HepG2 (cell line): ENCODE measurements at regions not wholly inside any gene's neighbourhood (a gene's known extent, or its start where the extent isn't known, plus 50 kb on each side); places are given as distances from the start of the nearest gene placed in this dataset.

Experiments used
- AGO2 ChIP-seq: fragments of 200-400 bp; formaldehyde crosslinking; optimal IDR thresholded peaks from 2 replicates; pipeline ENCODE3; 2017; ENCODE audit warnings: mild to moderate bottlenecking, low read depth, low read length, moderate library complexity
- ATRX ChIP-seq: sonication (generic); formaldehyde crosslinking; IDR thresholded peaks from 2 replicates; pipeline ENCODE4 v1.4.0; 2020; ENCODE audit warnings: missing genetic modification reagents, borderline replicate concordance
- CENPX ChIP-seq: sonication (generic); formaldehyde crosslinking; IDR thresholded peaks from 2 replicates; pipeline ENCODE4 v1.9.0; 2021; ENCODE audit warnings: mild to moderate bottlenecking, missing genetic modification reagents, moderate library complexity
- FLYWCH1 ChIP-seq: sonication (generic); formaldehyde crosslinking; IDR thresholded peaks from 2 replicates; pipeline ENCODE4 v1.8.1; 2023; ENCODE audit warnings: mild to moderate bottlenecking, missing genetic modification reagents
- HNF4G ChIP-seq, 2 experiments: sonication (generic) in 1 of 2; formaldehyde crosslinking in 1 of 2; IDR thresholded peaks; 2 replicates each; pipeline versions ENCODE4 v1.4.0 to v1.6.1; 2011 to 2020; ENCODE audit warnings: borderline replicate concordance in 2 of 2, low read depth in 2 of 2, mild to moderate bottlenecking in 2 of 2, low read length in 1 of 2, missing genetic modification reagents in 1 of 2, moderate library complexity in 1 of 2
- JDP2 ChIP-seq: sonication (generic); formaldehyde crosslinking; IDR thresholded peaks from 2 replicates; pipeline ENCODE4 v1.8.1; 2022; ENCODE audit warnings: missing genetic modification reagents, borderline replicate concordance
- KLF13 ChIP-seq: sonication (generic); formaldehyde crosslinking; IDR thresholded peaks from 2 replicates; pipeline ENCODE4 v1.4.0; 2020; ENCODE audit warnings: mild to moderate bottlenecking, missing genetic modification reagents
- PCBP1 ChIP-seq: fragments of 200-400 bp; formaldehyde crosslinking; IDR thresholded peaks from 2 replicates; pipeline ENCODE4 v1.6.1; 2017; ENCODE audit warnings: mild to moderate bottlenecking, low read depth, low read length, borderline replicate concordance
- PHF8 ChIP-seq: sonication (generic); formaldehyde crosslinking; IDR thresholded peaks from 2 replicates; pipeline ENCODE4 v1.5.0; 2020; ENCODE audit warnings: missing genetic modification reagents
- POLR2A ChIP-seq, 2 experiments: IDR thresholded peaks; 2 replicates each; pipeline ENCODE4 v1.6.1; 2011; ENCODE audit warnings: low read depth in 2 of 2, low read length in 2 of 2, mild to moderate bottlenecking in 1 of 2, moderate library complexity in 1 of 2; ENCODE audit not compliant: insufficient read depth in 1 of 2
- RAD21 ChIP-seq: fragments of 450-650 bp; formaldehyde crosslinking; IDR thresholded peaks from 2 replicates; pipeline ENCODE4 v1.5.0; 2020; ENCODE audit warnings: mild to moderate bottlenecking
- SMAD9 ChIP-seq: sonication (generic); formaldehyde crosslinking; IDR thresholded peaks from 2 replicates; pipeline ENCODE4 v1.5.1; 2020; ENCODE audit warnings: mild to moderate bottlenecking, missing genetic modification reagents
- TEAD2 ChIP-seq: sonication (generic); formaldehyde crosslinking; IDR thresholded peaks from 2 replicates; pipeline ENCODE4 v1.9.0; 2021; ENCODE audit warnings: missing genetic modification reagents
- TOE1 ChIP-seq: sonication (generic); formaldehyde crosslinking; IDR thresholded peaks from 2 replicates; pipeline ENCODE4 v1.4.0; 2020; ENCODE audit warnings: mild to moderate bottlenecking, missing genetic modification reagents
- ZNF296 ChIP-seq: sonication (generic); formaldehyde crosslinking; conservative IDR thresholded peaks from 2 replicates; pipeline ENCODE4 v1.5.0; 2020; ENCODE audit warnings: mild to moderate bottlenecking, missing genetic modification reagents
- ZNF333 ChIP-seq: sonication (generic); formaldehyde crosslinking; IDR thresholded peaks from 2 replicates; pipeline ENCODE4 v1.4.0; 2020; ENCODE audit warnings: mild to moderate bottlenecking, missing genetic modification reagents, borderline replicate concordance
- ZNF678 ChIP-seq: sonication (generic); formaldehyde crosslinking; IDR thresholded peaks from 2 replicates; pipeline ENCODE4 v1.4.0; 2020; ENCODE audit warnings: mild to moderate bottlenecking, missing genetic modification reagents
- ZNF768 ChIP-seq: sonication (generic); formaldehyde crosslinking; IDR thresholded peaks from 2 replicates; pipeline ENCODE4 v1.4.0; 2020; ENCODE audit warnings: missing genetic modification reagents
- TF ChIP-seq, protein P1 (sequence below): sonication (generic); formaldehyde crosslinking; IDR thresholded peaks from 2 replicates; pipeline ENCODE4 v1.4.0; 2020; ENCODE audit warnings: missing genetic modification reagents
- TF ChIP-seq, protein P2 (sequence below): sonication (generic); formaldehyde crosslinking; conservative IDR thresholded peaks from 2 replicates; pipeline ENCODE4 v1.4.0; 2020; ENCODE audit warnings: missing genetic modification reagents
- TF ChIP-seq, protein P3 (sequence below): sonication (generic); formaldehyde crosslinking; IDR thresholded peaks from 2 replicates; pipeline ENCODE4 v1.5.0; 2020; ENCODE audit warnings: mild to moderate bottlenecking, missing genetic modification reagents, borderline replicate concordance
- TF ChIP-seq, protein P4 (sequence below): sonication (generic); formaldehyde crosslinking; conservative IDR thresholded peaks from 2 replicates; pipeline ENCODE4 v1.4.0; 2020; ENCODE audit warnings: missing genetic modification reagents

DNA sequence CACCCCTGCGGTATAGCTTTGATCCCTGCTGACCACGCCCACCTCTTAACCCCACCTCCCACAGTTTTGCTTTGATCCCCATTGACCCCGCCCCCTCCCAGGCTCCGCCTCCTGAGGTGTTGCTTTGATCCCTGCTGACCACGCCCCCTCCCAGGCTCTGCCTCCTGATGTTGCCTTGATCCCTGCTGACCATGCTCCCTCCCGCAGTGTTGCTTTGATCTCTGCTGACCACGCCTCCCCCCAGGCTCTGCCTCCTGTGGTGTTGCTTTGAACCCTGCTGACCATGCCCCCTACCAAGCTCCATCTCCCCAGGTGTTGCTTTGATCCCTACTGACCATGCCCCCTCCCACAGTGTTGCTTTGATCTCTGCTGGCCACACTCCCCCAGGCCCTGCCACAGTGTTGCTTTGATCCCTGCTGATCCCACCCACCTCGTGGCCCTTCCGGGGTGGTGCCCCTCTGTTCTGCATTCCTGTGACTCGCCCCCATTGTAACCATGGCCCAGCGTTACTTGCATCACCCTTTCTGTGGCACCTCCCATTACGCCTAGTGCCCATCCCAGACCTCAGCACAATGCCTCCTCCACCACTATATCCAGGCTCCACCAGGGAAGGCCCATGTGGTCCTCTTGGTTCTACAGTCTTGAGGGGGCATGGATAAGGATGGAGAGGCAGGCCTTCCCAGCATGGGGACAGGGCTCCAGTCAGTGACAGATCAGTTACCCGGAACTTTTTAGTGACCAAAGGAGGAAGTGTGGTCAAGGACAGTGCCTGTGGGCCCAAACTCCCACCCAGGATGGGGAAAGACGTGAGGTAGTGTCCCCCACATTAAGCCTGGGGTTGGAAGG is 70.8 kb downstream of the ADRA2C start (continued):
- TF ChIP-seq, protein P1, sequence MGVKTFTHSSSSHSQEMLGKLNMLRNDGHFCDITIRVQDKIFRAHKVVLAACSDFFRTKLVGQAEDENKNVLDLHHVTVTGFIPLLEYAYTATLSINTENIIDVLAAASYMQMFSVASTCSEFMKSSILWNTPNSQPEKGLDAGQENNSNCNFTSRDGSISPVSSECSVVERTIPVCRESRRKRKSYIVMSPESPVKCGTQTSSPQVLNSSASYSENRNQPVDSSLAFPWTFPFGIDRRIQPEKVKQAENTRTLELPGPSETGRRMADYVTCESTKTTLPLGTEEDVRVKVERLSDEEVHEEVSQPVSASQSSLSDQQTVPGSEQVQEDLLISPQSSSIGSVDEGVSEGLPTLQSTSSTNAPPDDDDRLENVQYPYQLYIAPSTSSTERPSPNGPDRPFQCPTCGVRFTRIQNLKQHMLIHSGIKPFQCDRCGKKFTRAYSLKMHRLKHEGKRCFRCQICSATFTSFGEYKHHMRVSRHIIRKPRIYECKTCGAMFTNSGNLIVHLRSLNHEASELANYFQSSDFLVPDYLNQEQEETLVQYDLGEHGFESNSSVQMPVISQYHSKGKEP (CRISPR knock-in tag), result no peak
- TF ChIP-seq POLR2A (IDR thresholded peaks at IDR 0.05; ENCODE audit: insufficient read depth in 1 of 2, low read depth in 2 of 2, low read length in 2 of 2), result no peak
- TF ChIP-seq FLYWCH1 (CRISPR knock-in tag), result no peak
- no peak for TF ChIP-seq AGO2
- TF ChIP-seq KLF13 (CRISPR knock-in tag), result peak; percentile 74; the same call in 1 of the 2 replicates
- no peak for TF ChIP-seq TOE1 (CRISPR knock-in tag)
- no peak for TF ChIP-seq PHF8 (CRISPR knock-in tag)
- peak; percentile 97 for TF ChIP-seq PCBP1
- peak; percentile 56 for TF ChIP-seq HNF4G (IDR thresholded peaks at IDR 0.05; ENCODE audit: borderline replicate concordance, low read depth, low read length)
- TF ChIP-seq HNF4G (CRISPR knock-in tag; IDR thresholded peaks at IDR 0.05; ENCODE audit: borderline replicate concordance, low read depth), result peak; percentile 92
- TF ChIP-seq ZNF678 (CRISPR knock-in tag), result peak; percentile 84; the same call in 1 of the 2 replicates
- no peak for TF ChIP-seq SMAD9
- no peak for TF ChIP-seq ATRX (CRISPR knock-in tag)
- TF ChIP-seq, protein P2, sequence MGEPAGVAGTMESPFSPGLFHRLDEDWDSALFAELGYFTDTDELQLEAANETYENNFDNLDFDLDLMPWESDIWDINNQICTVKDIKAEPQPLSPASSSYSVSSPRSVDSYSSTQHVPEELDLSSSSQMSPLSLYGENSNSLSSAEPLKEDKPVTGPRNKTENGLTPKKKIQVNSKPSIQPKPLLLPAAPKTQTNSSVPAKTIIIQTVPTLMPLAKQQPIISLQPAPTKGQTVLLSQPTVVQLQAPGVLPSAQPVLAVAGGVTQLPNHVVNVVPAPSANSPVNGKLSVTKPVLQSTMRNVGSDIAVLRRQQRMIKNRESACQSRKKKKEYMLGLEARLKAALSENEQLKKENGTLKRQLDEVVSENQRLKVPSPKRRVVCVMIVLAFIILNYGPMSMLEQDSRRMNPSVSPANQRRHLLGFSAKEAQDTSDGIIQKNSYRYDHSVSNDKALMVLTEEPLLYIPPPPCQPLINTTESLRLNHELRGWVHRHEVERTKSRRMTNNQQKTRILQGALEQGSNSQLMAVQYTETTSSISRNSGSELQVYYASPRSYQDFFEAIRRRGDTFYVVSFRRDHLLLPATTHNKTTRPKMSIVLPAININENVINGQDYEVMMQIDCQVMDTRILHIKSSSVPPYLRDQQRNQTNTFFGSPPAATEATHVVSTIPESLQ, result no peak
- TF ChIP-seq, protein P3, sequence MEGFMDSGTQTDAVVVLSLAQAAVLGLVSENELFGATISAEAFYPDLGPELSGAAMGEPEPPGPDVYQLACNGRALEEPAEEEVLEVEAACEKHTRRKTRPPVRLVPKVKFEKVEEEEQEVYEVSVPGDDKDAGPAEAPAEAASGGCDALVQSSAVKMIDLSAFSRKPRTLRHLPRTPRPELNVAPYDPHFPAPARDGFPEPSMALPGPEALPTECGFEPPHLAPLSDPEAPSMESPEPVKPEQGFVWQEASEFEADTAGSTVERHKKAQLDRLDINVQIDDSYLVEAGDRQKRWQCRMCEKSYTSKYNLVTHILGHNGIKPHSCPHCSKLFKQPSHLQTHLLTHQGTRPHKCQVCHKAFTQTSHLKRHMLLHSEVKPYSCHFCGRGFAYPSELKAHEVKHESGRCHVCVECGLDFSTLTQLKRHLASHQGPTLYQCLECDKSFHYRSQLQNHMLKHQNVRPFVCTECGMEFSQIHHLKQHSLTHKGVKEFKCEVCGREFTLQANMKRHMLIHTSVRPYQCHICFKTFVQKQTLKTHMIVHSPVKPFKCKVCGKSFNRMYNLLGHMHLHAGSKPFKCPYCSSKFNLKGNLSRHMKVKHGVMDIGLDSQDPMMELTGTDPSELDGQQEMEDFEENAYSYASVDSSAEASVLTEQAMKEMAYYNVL (CRISPR knock-in tag), result peak; percentile 95
- TF ChIP-seq CENPX (CRISPR knock-in tag), result no peak
- TF ChIP-seq ZNF768 (CRISPR knock-in tag), result peak; percentile 22; the same call in 1 of the 2 replicates
- TF ChIP-seq, protein P4, sequence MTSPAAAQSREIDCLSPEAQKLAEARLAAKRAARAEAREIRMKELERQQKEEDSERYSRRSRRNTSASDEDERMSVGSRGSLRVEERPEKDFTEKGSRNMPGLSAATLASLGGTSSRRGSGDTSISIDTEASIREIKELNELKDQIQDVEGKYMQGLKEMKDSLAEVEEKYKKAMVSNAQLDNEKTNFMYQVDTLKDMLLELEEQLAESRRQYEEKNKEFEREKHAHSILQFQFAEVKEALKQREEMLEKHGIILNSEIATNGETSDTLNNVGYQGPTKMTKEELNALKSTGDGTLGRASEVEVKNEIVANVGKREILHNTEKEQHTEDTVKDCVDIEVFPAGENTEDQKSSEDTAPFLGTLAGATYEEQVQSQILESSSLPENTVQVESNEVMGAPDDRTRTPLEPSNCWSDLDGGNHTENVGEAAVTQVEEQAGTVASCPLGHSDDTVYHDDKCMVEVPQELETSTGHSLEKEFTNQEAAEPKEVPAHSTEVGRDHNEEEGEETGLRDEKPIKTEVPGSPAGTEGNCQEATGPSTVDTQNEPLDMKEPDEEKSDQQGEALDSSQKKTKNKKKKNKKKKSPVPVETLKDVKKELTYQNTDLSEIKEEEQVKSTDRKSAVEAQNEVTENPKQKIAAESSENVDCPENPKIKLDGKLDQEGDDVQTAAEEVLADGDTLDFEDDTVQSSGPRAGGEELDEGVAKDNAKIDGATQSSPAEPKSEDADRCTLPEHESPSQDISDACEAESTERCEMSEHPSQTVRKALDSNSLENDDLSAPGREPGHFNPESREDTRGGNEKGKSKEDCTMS (CRISPR knock-in tag), result no peak
- 0 out of 2 replicates have a peak, but pooled peaks have one; percentile 49 for TF ChIP-seq RAD21
- no peak for TF ChIP-seq JDP2 (CRISPR knock-in tag)
- TF ChIP-seq TEAD2 (CRISPR knock-in tag), result no peak
- TF ChIP-seq ZNF296 (CRISPR knock-in tag), result peak; percentile 98
- TF ChIP-seq ZNF333 (CRISPR knock-in tag), result peak; percentile 32; the same call in 1 of the 2 replicates
